ENCODE measurements at regions not wholly inside any gene's neighbourhood (a gene's known extent, or its start where the extent isn't known, plus 50 kb on each side); places are given as distances from the start of the nearest gene placed in this dataset.

DNA sequence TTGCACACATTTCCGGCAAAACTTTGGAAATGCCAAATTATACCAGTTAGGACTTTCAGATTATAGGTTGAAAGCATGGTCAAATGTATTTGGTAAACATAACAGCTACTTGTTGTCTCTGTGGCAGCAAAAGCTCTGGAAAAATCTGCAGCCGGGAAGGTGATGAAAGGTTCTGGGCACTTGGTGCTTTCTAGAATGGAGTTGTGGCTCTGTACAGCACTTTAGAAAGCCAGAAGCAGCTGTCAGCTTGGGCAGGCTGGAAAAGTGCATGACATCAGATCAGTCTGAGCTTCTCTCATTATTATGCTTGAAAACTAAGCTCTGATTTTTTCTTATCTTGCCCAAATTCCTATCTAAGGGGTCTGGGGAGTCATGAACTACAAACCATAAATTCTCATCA is 118.6 kb upstream of the MAST4 start:
- Histone ChIP-seq H3K36me3 (ENCODE audit: low read depth) (no peaks in the 10 kb centered on the region), H3K27me3 (ENCODE audit: insufficient read depth, low read depth) (no peaks in the 10 kb centered on the region; the same call in 1 of the 2 replicates), H3K4me2 (no peak overlapping the region), H3K9me3 (ENCODE audit: insufficient read depth, low read depth) (no peaks in the 10 kb centered on the region), H3K27ac (no peak overlapping the region), H3K4me3 (no peak overlapping the region), H3K4me1 (replicated peaks; ENCODE audit: insufficient read depth) (no peaks in the 10 kb centered on the region), H3K9me2 (ENCODE audit: insufficient read depth) (no peaks in the 10 kb centered on the region), H3K79me2 (ENCODE audit: low read depth) (no peaks in the 10 kb centered on the region), H4K20me1 (ENCODE audit: insufficient read depth) (no peaks in the 10 kb centered on the region), H2AFZ (no peak overlapping the region), H3F3A (ENCODE audit: insufficient read depth, low read depth) (no peaks in the 10 kb centered on the region)
- no peak for DNase-seq
- ChIA-PET POLR2A (ENCODE audit: unreplicated experiment) (no interaction called here), CTCF (no interaction called here)
- no TSS peak for BruUV-seq (replicated peaks)
- intact Hi-C loops (cut with micrococcal nuclease; ENCODE audit: unreplicated experiment), result no loop called here
- TF ChIP-seq, protein P1, sequence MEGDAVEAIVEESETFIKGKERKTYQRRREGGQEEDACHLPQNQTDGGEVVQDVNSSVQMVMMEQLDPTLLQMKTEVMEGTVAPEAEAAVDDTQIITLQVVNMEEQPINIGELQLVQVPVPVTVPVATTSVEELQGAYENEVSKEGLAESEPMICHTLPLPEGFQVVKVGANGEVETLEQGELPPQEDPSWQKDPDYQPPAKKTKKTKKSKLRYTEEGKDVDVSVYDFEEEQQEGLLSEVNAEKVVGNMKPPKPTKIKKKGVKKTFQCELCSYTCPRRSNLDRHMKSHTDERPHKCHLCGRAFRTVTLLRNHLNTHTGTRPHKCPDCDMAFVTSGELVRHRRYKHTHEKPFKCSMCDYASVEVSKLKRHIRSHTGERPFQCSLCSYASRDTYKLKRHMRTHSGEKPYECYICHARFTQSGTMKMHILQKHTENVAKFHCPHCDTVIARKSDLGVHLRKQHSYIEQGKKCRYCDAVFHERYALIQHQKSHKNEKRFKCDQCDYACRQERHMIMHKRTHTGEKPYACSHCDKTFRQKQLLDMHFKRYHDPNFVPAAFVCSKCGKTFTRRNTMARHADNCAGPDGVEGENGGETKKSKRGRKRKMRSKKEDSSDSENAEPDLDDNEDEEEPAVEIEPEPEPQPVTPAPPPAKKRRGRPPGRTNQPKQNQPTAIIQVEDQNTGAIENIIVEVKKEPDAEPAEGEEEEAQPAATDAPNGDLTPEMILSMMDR (conservative IDR thresholded peaks at IDR 0.05), result no peak
- no peak for TF ChIP-seq EZH2 (IDR thresholded peaks at IDR 0.05; ENCODE audit: low read depth)

DNA sequence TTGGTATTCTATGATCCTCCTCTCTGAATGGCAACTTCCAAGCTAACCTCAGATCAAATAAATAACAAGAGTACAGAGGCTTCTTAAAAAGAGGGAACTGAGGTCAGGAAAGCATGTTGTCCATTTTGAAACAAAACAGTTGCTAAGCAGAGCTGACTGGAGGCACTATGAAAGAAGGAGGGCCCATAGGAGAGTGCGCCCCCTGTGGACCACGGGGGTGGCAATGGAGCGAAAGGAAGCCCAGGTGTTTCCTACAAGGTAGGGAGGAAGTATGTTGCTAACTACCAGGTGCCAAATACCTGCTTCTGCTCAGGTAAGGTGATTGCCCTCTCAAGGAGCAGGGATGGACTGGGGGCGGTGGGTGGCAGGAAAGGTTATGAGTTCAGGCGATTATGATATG is 101.8 kb upstream of the MAST4 start:
- H3K9me2 ChIP-seq (ENCODE audit: insufficient read depth), result no peaks in the 10 kb centered on the region
- H3K9me3 ChIP-seq (ENCODE audit: insufficient read depth, low read depth), result no peaks in the 10 kb centered on the region
- no peak for TF ChIP-seq EZH2 (IDR thresholded peaks at IDR 0.05; ENCODE audit: low read depth)
- TF ChIP-seq, protein P1 (conservative IDR thresholded peaks at IDR 0.05), result no peak; the same call in 1 of the 2 replicates
- H3K36me3 ChIP-seq (ENCODE audit: low read depth), result no peaks in the 10 kb centered on the region
- POLR2A ChIA-PET (ENCODE audit: unreplicated experiment), result no interaction called here
- DNase-seq, result no peak
- H3K4me3 ChIP-seq, result no peak overlapping the region
- no peak overlapping the region for H3K4me2 ChIP-seq
- no peaks in the 10 kb centered on the region for H4K20me1 ChIP-seq (ENCODE audit: insufficient read depth)
- intact Hi-C loops (cut with micrococcal nuclease; ENCODE audit: unreplicated experiment), result no loop called here
- H2AFZ ChIP-seq, result no peak overlapping the region
- no peaks in the 10 kb centered on the region for H3K4me1 ChIP-seq (replicated peaks; ENCODE audit: insufficient read depth)
- H3F3A ChIP-seq (ENCODE audit: insufficient read depth, low read depth), result no peaks in the 10 kb centered on the region
- CTCF ChIA-PET, result no interaction called here
- H3K27me3 ChIP-seq (ENCODE audit: insufficient read depth, low read depth), result no peaks in the 10 kb centered on the region
- no peak overlapping the region for H3K27ac ChIP-seq
- H3K79me2 ChIP-seq (ENCODE audit: low read depth), result no peaks in the 10 kb centered on the region
- no TSS peak for BruUV-seq (replicated peaks)

DNA sequence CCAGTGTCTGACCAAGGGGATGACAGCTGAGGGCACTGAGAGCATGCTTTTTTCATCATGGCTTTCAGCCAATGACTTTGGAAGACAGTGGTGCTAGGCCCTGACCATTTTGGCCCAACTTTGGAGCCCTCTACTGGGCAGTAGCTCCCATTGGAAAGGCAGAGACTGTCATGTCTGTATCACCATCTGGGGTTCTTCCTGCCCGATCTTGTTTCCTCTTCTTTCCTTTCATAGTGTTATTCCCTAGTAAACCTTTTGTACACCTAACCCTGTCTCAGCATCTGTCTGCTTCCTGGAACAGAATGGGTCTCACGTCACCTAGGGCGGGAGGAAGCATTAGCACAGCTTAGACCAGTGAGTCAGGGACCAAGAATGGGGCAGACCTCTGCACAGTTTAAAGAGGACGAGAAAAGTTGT is 97.4 kb upstream of the MAST4 start:
- H4K20me1 ChIP-seq (ENCODE audit: insufficient read depth), result no peaks in the 10 kb centered on the region
- no peaks in the 10 kb centered on the region for H3F3A ChIP-seq (ENCODE audit: insufficient read depth, low read depth)
- H3K4me3 ChIP-seq, result no peak overlapping the region
- no peaks in the 10 kb centered on the region; the same call in 1 of the 2 replicates for H3K27me3 ChIP-seq (ENCODE audit: insufficient read depth, low read depth)
- no peak overlapping the region for H3K27ac ChIP-seq
- H3K4me1 ChIP-seq (replicated peaks; ENCODE audit: insufficient read depth), result no peaks in the 10 kb centered on the region
- no peaks in the 10 kb centered on the region for H3K9me2 ChIP-seq (ENCODE audit: insufficient read depth)
- H3K36me3 ChIP-seq (ENCODE audit: low read depth), result no peaks in the 10 kb centered on the region
- ChIA-PET CTCF (no interaction called here), POLR2A (ENCODE audit: unreplicated experiment) (interaction anchor here (0.7 kb wide), 1 partner anchor 83 kb away, joined by 7 read pairs; no protein-coding TSS in a partner anchor)
- no peaks in the 10 kb centered on the region for H3K9me3 ChIP-seq (ENCODE audit: insufficient read depth, low read depth)
- H3K4me2 ChIP-seq, result no peak overlapping the region
- TF ChIP-seq, protein P1 (conservative IDR thresholded peaks at IDR 0.05), result no peak
- no peak for TF ChIP-seq EZH2 (IDR thresholded peaks at IDR 0.05; ENCODE audit: low read depth)
- no peaks in the 10 kb centered on the region for H3K79me2 ChIP-seq (ENCODE audit: low read depth)
- no peak for DNase-seq
- no TSS peak for BruUV-seq (replicated peaks)
- intact Hi-C loops (cut with micrococcal nuclease; ENCODE audit: unreplicated experiment), result no loop called here
- H2AFZ ChIP-seq, result no peak overlapping the region

All from PC-9 (cell line).